Left lobe of liver (tissue), 2 donors: ENCODE measurements at regions not wholly inside any gene's neighbourhood (a gene's known extent, or its start where the extent isn't known, plus 50 kb on each side); places are given as distances from the start of the nearest gene placed in this dataset.
"Not testable (repeated sequence)": the region's sequence is repeated elsewhere in the genome, so short reads cannot be mapped to it uniquely, and the experiment has no call there.

Experiments used
- ATAC-seq: fragments of 200-7000 bp; cut with Tn5 transposase; one replicate; pipeline ENCODE4 v1.9.1; 2020; ENCODE audit warnings: mild to moderate bottlenecking, moderate library complexity
- DNase-seq: peaks from one replicate; pipeline ENCODE4 v3.0.0-alpha.2; 2020; ENCODE audit warnings: low spot score
- donor health status: DM: no; HTN: no; CAD: no; lungs with moderate emphysema.
- donor health status: DM: no; HTN: yes; CAD: no.

GRCh38 chr15:62270216-62270921 lies 105.3 kb upstream of the C2CD4B start:
- DNase-seq (no peak), ATAC-seq (no peak)

GRCh38 chr15:62272290-62272689 lies 107.2 kb upstream of the C2CD4B start:
- DNase-seq (no peak), ATAC-seq (no peak)

DNA sequence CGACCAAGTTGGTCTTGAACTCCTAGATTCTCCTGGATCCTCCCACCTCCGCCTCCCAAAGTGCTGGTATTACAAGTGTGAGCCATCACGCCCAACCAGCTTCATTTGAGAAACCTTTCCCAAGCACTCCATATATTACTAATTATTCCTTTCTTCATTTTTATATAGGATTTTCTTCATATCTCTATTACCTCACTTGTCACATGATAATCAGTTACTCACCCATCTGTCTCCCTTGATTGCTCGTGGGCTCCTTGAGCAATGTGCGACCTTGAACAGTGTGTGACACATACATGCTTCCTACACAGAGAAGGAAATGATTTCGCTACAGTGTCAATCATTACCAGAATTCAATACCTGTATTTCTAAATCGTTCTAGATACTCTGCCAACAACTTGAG lies 110.7 kb upstream of the C2CD4B start:
- no peak for DNase-seq
- no peak for ATAC-seq

GRCh38 chr15:62277816-62278394 lies 112.8 kb upstream of the C2CD4B start:
- no peak for DNase-seq
- ATAC-seq, result peak; percentile 89

DNA sequence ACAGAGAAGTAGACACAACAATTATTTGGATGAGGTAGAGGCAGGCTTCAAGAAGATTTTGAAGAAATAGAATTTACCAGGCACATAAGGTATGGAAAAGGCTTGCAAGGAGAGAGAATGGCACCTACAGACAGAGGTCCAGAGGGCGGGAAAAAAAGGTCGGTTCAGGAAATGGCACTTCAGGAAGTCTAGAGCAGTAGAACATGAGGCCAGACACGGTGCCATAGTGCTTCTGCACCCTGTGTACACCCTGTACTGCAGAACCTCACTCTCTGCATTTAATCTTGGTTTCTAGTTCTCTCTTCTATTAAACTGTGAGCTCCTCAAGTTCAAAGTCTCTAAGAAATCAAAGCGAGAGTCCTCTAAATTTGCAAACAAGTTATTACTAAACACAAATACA lies 113.4 kb upstream of the C2CD4B start:
- DNase-seq, result no peak
- ATAC-seq, result peak; percentile 54

- DNase-seq (no peak), ATAC-seq (no peak)
Measured at GRCh38 chr15:62279041-62279440, 114.0 kb upstream of the C2CD4B start.

DNA sequence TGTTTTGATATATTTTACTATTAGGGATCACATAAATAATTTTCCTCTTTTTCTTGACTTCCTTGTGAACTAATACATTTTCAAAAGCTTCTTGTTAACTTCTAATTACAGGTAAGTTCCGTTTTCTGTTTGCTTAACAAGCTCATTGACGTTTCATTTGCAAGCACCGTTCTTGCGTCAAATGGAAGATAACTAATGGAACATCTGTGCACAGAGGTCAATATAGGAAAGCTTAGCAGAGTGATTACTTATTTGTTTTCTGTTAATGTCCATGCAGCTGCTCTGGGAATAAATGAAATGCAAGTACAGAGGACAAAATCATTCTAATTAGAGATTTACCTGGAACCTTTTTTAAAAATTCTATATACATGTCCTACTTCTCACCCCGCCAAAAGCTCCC lies 115.5 kb upstream of the C2CD4B start:
- ATAC-seq (peak; percentile 78), DNase-seq (no peak)

DNA sequence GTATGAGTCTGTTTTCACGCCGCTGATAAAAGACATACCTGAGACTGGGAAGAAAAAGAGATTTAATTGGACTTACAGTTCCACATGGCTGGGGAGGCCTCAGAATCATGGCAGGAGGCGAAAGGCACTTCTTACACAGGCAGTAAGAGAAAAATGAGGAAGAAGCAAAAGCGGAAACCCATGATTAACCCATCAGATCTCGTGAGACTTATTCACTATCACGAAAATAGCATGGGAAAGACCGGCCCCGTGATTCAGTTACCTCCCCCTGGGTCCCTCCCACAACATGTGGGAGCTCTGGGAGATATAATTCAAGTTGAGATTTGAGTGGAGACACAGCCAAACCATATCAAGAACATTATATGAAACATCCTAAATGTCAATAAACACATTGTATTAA lies 116.7 kb upstream of the C2CD4B start:
- ATAC-seq, DNase-seq: not testable (repeated sequence)

- peak; percentile 44 for ATAC-seq
- DNase-seq, result no peak
Measured at GRCh38 chr15:62287066-62287857, 122.2 kb upstream of the C2CD4B start.

DNA sequence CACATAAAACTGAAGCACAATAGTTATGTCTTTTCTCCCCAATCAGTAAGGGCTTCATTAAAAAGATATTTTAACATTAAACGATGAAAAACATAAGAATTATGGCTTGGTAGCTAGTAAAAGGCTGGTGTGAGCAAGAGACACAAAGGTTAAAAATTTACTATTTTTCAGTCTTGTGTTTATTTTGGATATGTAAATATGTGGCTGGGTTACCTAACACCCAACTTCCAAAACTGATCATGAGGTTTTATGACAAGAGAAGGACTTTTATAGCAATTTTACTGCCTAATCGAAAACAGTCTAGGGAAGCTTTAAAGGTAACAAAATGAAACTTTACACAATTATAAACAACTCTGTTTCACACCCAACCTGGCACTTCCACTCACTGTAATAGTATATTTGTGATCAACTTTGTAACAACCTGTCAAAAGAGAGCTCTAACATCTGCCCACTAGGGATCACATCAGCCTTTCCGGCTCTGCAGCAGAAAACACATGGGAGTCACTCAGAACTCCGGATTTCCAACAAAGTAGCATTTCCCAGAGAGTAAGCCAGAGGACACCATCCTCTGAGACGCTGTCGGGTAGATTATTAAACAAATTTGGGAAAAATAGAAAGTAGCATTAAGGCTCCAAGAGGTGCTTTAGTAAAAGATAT lies 123.4 kb upstream of the C2CD4B start:
- ATAC-seq (peak; percentile 88), DNase-seq (no peak)

- no peak for DNase-seq
- no peak for ATAC-seq
Measured at GRCh38 chr15:62291262-62291661, 126.2 kb upstream of the C2CD4B start.

DNA sequence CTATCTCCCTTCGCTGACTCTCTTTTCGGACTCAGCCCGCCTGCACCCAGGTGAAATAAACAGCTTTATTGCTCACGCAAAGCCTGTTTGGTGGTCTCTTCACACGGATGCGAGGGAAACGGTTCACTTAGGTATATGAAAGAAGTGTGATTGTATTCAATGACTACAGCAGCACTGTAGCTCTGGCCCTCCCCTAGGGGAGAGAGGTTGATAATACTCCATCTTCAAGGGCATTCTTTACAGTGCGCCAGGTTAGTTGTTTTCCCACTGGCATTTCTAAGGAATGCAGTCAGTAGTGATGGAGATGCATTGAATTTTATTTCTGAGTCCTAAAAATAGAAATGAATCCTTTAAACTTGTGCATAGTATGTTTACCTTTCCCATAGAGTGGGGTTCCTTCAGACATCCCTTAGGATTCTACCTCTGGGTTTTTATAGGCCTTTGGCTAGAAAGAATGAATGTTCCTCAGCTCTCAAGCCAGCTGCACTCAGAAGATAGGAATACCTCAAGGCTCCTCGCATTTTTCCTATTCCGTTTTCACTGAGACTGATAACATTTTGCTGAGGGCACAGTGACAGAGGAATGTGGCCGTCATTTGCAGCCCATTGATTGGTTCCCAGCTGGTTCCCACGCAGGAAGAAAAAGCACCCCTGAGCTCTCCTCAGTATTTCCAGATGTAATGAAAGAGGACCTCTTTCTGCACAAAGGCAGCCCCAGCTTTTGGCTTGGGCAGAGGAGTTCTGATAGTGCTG lies 131.8 kb upstream of the C2CD4B start:
- DNase-seq, result no peak
- no peak for ATAC-seq

DNA sequence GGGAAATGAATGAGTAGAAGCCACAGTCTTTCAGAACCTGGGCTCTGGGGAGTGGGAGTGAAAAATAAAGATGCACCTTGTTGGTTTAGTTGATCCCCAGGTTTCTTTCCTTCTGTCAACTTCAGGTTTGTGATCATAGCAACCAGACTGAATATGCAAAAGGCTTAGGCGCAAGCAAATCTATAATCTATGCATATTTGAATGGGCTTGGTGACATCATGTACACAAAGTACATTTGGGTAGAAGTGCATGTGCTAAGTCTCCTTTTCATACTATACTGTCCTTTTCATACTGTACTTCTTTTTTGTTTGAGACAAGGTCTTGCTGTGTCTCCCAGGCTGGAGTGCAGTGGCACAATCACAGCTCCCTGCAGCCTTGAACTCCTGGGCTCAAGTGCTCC lies 132.4 kb upstream of the C2CD4B start:
- DNase-seq (no peak), ATAC-seq (no peak)

DNA sequence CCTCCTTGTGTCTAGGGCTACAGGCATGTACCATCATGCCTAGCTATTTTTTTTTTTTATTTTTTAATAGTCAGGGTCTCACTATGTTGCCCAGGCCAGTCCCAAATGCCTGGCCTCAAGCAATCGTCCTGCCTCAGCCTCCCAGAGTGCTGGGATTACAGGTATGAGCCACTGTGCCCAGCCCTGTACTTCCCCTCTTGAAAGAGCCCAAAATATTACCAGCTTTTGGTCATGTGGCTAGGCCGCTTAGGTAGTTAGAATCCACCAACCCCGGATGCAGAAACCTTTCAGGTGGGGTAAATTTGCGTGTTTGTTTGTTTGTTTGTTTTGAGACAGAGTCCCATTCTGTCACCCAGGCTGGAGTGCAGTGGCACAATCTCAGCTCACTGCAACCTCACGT lies 132.8 kb upstream of the C2CD4B start:
- no peak for ATAC-seq
- DNase-seq, result no peak

GRCh38 chr15:62298811-62299210 lies 133.7 kb upstream of the C2CD4B start:
- ATAC-seq, result no peak
- no peak for DNase-seq

DNA sequence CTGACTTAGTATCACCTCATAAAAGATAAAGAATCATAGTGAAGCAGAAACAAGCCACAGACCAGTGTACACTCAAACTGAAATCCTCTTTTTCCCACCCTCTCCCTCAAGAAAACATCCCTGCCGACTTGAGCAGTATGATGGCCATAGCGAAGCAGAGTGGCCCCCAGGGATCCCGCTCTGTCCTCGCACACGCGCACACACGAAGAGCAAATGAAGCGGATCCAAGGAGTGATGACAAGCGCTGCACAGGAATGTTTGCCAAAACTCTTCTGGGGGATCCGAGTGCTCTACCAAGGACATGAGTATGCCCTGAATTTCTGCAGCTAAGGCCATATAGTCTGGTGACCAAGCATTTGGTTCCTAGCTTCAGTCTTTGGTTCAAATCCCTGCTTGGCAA lies 134.5 kb upstream of the C2CD4B start:
- no peak for DNase-seq

GRCh38 chr15:62301993-62302675 lies 137.0 kb upstream of the C2CD4B start:
- peak; percentile 89 for ATAC-seq

More for the DNA sequence above, 134.5 kb upstream of the C2CD4B start:
- no peak for ATAC-seq

DNA sequence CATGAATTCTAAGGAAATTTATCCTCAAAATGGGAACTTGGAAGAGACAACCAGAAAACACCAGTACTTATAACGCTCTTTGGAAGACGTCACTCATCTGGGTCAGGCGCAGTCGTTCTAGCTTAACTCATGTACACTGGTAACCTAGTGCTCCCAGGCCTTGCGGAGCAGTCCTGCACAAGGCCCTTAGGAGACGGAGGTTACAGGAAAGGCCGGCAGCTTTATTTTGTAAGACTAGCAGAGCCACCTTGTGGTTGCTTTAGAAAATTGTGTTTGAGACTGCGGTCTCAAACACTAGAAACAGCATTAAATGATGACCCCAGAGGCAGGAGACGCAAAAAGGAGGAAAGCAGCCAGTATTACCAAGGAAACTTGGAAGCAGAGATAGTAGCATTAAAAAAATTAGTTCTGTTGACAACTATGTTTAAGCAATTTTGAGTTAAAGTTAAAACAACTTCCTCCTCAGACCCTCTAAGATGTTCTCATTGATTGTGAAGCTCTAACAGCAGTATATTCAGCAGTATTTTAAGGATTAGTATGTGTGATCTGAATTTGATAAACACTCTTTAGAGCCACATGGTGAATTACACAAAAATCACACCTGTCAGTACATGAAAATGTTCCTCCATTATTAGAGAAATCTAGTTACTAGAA lies 141.9 kb upstream of the C2CD4B start:
- ATAC-seq (peak; percentile 90), DNase-seq (peak; percentile 68)

More at GRCh38 chr15:62301993-62302675, 137.0 kb upstream of the C2CD4B start:
- DNase-seq, result peak; percentile 64

GRCh38 chr15:62307551-62307950 lies 142.5 kb upstream of the C2CD4B start:
- DNase-seq (no peak), ATAC-seq (no peak)
